Astrocyte (in vitro differentiated cells and primary cell): ENCODE measurements at regions not wholly inside any gene's neighbourhood (a gene's known extent, or its start where the extent isn't known, plus 50 kb on each side); places are given as distances from the start of the nearest gene placed in this dataset.

Source experiments
- DNase-seq: peaks from one replicate; pipeline ENCODE4 v3.0.0-alpha.2; 2010; ENCODE audit warnings: low read depth
- FAIRE-seq: peaks from 2 replicates; lab custom pipeline; 2011; peaks lifted over from hg19 to GRCh38; lab: Jason Lieb, UNC
- H2AFZ ChIP-seq: 2 replicates; pipeline ENCODE4 v1.6.0; 2012; ENCODE audit warnings: low read depth, low read length, inconsistent platforms
- H3K27ac ChIP-seq: 2 replicates; pipeline ENCODE4 v1.5.1; 2011; ENCODE audit warnings: low read depth, low read length, inconsistent platforms
- H3K27me3 ChIP-seq: 2 replicates; pipeline ENCODE4 v1.6.0; 2011; ENCODE audit warnings: low read length, inconsistent platforms; ENCODE audit not compliant: insufficient read depth
- H3K36me3 ChIP-seq: 2 replicates; pipeline ENCODE4 v1.5.1; 2011; ENCODE audit warnings: low read length, inconsistent platforms; ENCODE audit not compliant: insufficient read depth
- H3K4me1 ChIP-seq: 2 replicates; pipeline ENCODE4 v1.5.1; 2011; ENCODE audit warnings: low read length, inconsistent platforms; ENCODE audit not compliant: insufficient read depth
- H3K4me2 ChIP-seq: 2 replicates; pipeline ENCODE4 v1.6.0; 2012; ENCODE audit warnings: low read length, inconsistent platforms
- H3K4me3 ChIP-seq: 2 replicates; pipeline ENCODE4 v1.5.1; 2011; ENCODE audit warnings: low read depth, mild to moderate bottlenecking, low read length, inconsistent platforms; ENCODE audit not compliant: insufficient read depth
- H3K79me2 ChIP-seq: 2 replicates; pipeline ENCODE4 v1.6.0; 2012; ENCODE audit warnings: mild to moderate bottlenecking, low read length, inconsistent platforms; ENCODE audit not compliant: insufficient read depth
- H3K9ac ChIP-seq: 2 replicates; pipeline ENCODE4 v1.6.0; 2012; ENCODE audit warnings: mild to moderate bottlenecking, low read length, inconsistent platforms
- H3K9me3 ChIP-seq: 2 replicates; pipeline ENCODE4 v1.5.1; 2012; ENCODE audit warnings: low read depth, mild to moderate bottlenecking, low read length, inconsistent platforms; ENCODE audit not compliant: insufficient read depth
- H4K20me1 ChIP-seq: 2 replicates; pipeline ENCODE4 v1.6.0; 2012; ENCODE audit warnings: low read length, inconsistent platforms; ENCODE audit not compliant: insufficient read depth
- H3K27ac Mint-ChIP-seq: one replicate; pipeline ENCODE4 v1.8.0; 2021; ENCODE audit warnings: mild to moderate bottlenecking, mixed read lengths; ENCODE audit not compliant: unreplicated experiment
- H3K27me3 Mint-ChIP-seq: one replicate; pipeline ENCODE4 v1.8.0; 2021; ENCODE audit warnings: low read depth, mixed read lengths; ENCODE audit not compliant: unreplicated experiment
- H3K36me3 Mint-ChIP-seq: one replicate; pipeline ENCODE4 v1.8.0; 2021; ENCODE audit warnings: low read depth, mixed read lengths; ENCODE audit not compliant: unreplicated experiment
- H3K4me1 Mint-ChIP-seq: one replicate; pipeline ENCODE4 v1.8.0; 2021; ENCODE audit warnings: low read depth, mixed read lengths; ENCODE audit not compliant: unreplicated experiment
- H3K4me3 Mint-ChIP-seq: one replicate; pipeline ENCODE4 v1.8.0; 2021; ENCODE audit warnings: mild to moderate bottlenecking, moderate library complexity, mixed read lengths; ENCODE audit not compliant: unreplicated experiment
- H3K9me3 Mint-ChIP-seq: one replicate; pipeline ENCODE4 v1.8.0; 2021; ENCODE audit warnings: mild to moderate bottlenecking, mixed read lengths; ENCODE audit not compliant: unreplicated experiment
- EZH2 ChIP-seq: IDR thresholded peaks from 2 replicates; pipeline ENCODE4 v1.6.1; 2012; ENCODE audit warnings: mild to moderate bottlenecking, low read length, inconsistent platforms; ENCODE audit not compliant: insufficient read depth
- TF ChIP-seq, protein P1 (sequence below): IDR thresholded peaks from 2 replicates; pipeline ENCODE4 v1.5.1; 2011; ENCODE audit warnings: low read depth, mild to moderate bottlenecking, inconsistent platforms, low read length, moderate library complexity; ENCODE audit not compliant: insufficient read depth

- Mint-ChIP-seq H3K4me3 (no peak overlapping the region), H3K27me3 (peaks cover 48% of the 10 kb centered on the region), H3K9me3 (no peaks in the 10 kb centered on the region), H3K4me1 (no peaks in the 10 kb centered on the region), H3K36me3 (no peaks in the 10 kb centered on the region), H3K27ac (no peak overlapping the region)
- H3K4me1 ChIP-seq, result no peaks in the 10 kb centered on the region
- H3K79me2 ChIP-seq, result no peaks in the 10 kb centered on the region
- FAIRE-seq (no peak), DNase-seq (no peak)
- TF ChIP-seq, protein P1, sequence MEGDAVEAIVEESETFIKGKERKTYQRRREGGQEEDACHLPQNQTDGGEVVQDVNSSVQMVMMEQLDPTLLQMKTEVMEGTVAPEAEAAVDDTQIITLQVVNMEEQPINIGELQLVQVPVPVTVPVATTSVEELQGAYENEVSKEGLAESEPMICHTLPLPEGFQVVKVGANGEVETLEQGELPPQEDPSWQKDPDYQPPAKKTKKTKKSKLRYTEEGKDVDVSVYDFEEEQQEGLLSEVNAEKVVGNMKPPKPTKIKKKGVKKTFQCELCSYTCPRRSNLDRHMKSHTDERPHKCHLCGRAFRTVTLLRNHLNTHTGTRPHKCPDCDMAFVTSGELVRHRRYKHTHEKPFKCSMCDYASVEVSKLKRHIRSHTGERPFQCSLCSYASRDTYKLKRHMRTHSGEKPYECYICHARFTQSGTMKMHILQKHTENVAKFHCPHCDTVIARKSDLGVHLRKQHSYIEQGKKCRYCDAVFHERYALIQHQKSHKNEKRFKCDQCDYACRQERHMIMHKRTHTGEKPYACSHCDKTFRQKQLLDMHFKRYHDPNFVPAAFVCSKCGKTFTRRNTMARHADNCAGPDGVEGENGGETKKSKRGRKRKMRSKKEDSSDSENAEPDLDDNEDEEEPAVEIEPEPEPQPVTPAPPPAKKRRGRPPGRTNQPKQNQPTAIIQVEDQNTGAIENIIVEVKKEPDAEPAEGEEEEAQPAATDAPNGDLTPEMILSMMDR, result no peak
- no peak for TF ChIP-seq EZH2
- no peak overlapping the region for H2AFZ ChIP-seq
- H3K27me3 ChIP-seq, result no peaks in the 10 kb centered on the region
- no peak overlapping the region for H3K9ac ChIP-seq
- H3K4me3 ChIP-seq, result no peak overlapping the region
- no peaks in the 10 kb centered on the region for H3K9me3 ChIP-seq
- H3K27ac ChIP-seq, result no peak overlapping the region
- H3K36me3 ChIP-seq, result no peaks in the 10 kb centered on the region
- no peaks in the 10 kb centered on the region for H4K20me1 ChIP-seq
- no peak overlapping the region for H3K4me2 ChIP-seq
These were observed 201.8 kb upstream of the ZC3H12A start for GRCh38 chr1:37272626-37273025.

GRCh38 chr1:37274486-37274885, 199.9 kb upstream of the ZC3H12A start:
- Mint-ChIP-seq H3K4me1 (no peaks in the 10 kb centered on the region), H3K27ac (no peak overlapping the region), H3K36me3 (no peaks in the 10 kb centered on the region), H3K9me3 (no peaks in the 10 kb centered on the region), H3K4me3 (no peak overlapping the region), H3K27me3 (peaks cover 49% of the 10 kb centered on the region)
- FAIRE-seq, result no peak
- no peak overlapping the region for H3K4me2 ChIP-seq
- H3K79me2 ChIP-seq, result no peaks in the 10 kb centered on the region
- H3K4me1 ChIP-seq, result no peaks in the 10 kb centered on the region
- no peaks in the 10 kb centered on the region for H3K36me3 ChIP-seq
- H3K9me3 ChIP-seq, result no peaks in the 10 kb centered on the region
- no peak overlapping the region for H3K9ac ChIP-seq
- H3K4me3 ChIP-seq, result no peak overlapping the region
- TF ChIP-seq EZH2, result no peak
- TF ChIP-seq, protein P1, result no peak
- DNase-seq, result no peak
- no peak overlapping the region for H2AFZ ChIP-seq
- no peaks in the 10 kb centered on the region for H4K20me1 ChIP-seq
- H3K27me3 ChIP-seq, result no peaks in the 10 kb centered on the region
- no peak overlapping the region for H3K27ac ChIP-seq

DNA sequence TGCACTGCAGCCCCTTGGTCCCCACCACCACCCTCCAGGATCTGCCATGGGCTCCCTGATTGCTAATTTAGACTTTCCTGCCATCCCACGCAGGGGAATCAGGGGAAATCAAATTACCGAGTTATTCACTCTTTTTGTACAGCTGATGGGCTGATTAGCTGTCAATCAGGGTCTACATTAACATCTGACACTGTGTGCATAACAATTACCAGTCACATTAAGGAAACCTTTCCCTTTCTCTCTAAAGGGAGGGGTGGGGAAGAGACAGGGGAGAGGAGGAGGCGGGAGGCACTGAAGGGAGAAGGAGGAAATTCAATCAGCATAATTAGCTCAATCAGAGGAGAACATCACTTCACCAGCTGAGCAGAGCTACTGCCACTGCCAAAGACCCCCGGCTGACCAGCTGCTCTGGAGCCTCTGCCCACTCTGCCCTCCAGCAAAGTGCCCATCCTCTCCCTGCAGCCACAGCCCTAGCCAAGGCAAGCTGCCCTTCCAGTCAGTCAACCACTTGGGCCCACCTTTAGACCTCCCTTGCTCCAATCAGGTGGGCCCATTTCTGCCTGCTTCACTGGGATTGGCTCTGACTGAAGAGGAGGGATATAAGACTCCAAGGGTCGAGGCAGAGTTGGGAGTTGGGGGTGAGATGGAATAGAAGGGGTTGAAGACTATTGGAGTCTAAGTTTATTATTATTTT, 199.3 kb upstream of the ZC3H12A start:
- peaks cover 50% of the 10 kb centered on the region for H3K27me3 Mint-ChIP-seq
- H3K36me3 ChIP-seq, result no peaks in the 10 kb centered on the region

More for the DNA sequence above, 199.3 kb upstream of the ZC3H12A start:
- no peak overlapping the region for H2AFZ ChIP-seq
- H3K9ac ChIP-seq, result no peak overlapping the region
- Mint-ChIP-seq H3K36me3 (peaks cover 2% of the 10 kb centered on the region), H3K4me3 (no peak overlapping the region), H3K27ac (no peak overlapping the region), H3K4me1 (no peaks in the 10 kb centered on the region), H3K9me3 (peaks cover 2% of the 10 kb centered on the region)
- no peaks in the 10 kb centered on the region for H3K4me1 ChIP-seq
- H3K27me3 ChIP-seq, result no peaks in the 10 kb centered on the region
- no peak overlapping the region for H3K27ac ChIP-seq
- TF ChIP-seq, protein P1, result no peak
- TF ChIP-seq EZH2, result no peak
- no peak overlapping the region for H3K4me3 ChIP-seq
- no peaks in the 10 kb centered on the region for H3K79me2 ChIP-seq
- no peaks in the 10 kb centered on the region for H3K9me3 ChIP-seq
- no peak for FAIRE-seq
- H4K20me1 ChIP-seq, result no peaks in the 10 kb centered on the region
- no peak for DNase-seq
- H3K4me2 ChIP-seq, result no peak overlapping the region
